ENCODE measurements at regions not wholly inside any gene's neighbourhood (a gene's known extent, or its start where the extent isn't known, plus 50 kb on each side); places are given as distances from the start of the nearest gene placed in this dataset.

DNA sequence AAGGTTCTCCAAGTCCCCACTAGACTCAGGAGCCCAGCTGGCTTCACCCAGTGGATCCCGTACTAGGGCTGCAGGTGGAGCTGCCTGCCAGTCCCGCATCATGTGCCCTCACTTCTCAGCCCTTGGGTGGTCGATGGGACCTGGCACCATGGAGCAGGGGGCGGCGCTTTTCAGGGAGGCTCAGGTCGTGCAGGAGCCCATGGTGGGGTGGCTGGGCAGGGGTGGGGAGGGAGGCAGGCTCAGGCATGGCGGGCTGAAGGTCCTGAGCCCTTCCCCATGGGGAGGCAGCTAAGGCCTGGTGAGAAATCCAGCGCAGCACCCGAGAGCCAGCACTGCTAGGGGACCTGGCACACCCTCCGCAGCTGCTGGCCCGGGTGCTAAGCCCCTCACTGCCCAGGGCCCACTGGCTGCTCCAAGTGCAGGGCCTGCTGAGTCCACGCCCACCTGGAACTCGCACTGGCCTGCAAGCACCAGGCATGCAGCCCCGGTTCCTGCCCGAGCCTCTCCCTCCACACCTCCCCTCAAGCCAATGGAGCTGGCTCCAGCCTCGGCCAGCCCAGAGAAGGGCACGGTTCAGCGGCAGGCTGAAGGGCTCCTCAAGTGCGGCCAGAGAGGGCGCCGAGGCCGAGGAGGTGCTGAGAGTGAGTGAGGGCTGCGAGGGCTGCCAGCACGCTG lies 72.7 kb upstream of the SLIT2 start:
- H3K4me1 ChIP-seq, result no peaks in the 10 kb centered on the region
- H3K36me3 ChIP-seq (ENCODE audit: low read depth, missing control alignments), result no peaks in the 10 kb centered on the region
- H3K27me3 ChIP-seq, result no peaks in the 10 kb centered on the region
- H3K27ac ChIP-seq, result no peak overlapping the region
- 57 to 92% methylated on average over 15 to 19 of the region's 24 CpGs for WGBS, 2 donors
- no peak overlapping the region for H3K4me3 ChIP-seq
- intact Hi-C loops (cut with DNase I; ENCODE audit: low total_unique reads), result no loop called here
- TF ChIP-seq, protein P1, sequence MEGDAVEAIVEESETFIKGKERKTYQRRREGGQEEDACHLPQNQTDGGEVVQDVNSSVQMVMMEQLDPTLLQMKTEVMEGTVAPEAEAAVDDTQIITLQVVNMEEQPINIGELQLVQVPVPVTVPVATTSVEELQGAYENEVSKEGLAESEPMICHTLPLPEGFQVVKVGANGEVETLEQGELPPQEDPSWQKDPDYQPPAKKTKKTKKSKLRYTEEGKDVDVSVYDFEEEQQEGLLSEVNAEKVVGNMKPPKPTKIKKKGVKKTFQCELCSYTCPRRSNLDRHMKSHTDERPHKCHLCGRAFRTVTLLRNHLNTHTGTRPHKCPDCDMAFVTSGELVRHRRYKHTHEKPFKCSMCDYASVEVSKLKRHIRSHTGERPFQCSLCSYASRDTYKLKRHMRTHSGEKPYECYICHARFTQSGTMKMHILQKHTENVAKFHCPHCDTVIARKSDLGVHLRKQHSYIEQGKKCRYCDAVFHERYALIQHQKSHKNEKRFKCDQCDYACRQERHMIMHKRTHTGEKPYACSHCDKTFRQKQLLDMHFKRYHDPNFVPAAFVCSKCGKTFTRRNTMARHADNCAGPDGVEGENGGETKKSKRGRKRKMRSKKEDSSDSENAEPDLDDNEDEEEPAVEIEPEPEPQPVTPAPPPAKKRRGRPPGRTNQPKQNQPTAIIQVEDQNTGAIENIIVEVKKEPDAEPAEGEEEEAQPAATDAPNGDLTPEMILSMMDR (IDR thresholded peaks at IDR 0.05), result no peak
- no peak for TF ChIP-seq POLR2A (IDR thresholded peaks at IDR 0.05)
- DNase-seq, result no peak
- H3K9me3 ChIP-seq, result no peaks in the 10 kb centered on the region

DNA sequence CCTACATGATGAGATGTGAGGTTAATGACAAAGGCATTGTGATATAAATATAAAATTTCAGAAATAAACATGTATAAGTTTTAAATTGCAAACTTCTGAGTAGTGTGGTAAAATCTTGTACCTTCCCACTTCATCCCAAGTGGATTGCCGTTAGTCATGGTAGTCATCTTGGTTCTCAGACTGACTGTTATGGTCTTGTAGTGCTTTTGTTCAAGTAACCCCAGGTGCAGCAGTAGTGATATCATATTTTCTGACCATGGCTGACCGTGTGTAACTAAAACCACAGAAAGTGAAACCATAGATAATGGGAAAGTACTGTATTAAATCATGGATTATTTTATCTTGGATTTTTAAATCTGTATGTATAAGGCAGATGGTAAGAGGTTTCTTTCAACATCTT lies 74.8 kb upstream of the SLIT2 start:
- TF ChIP-seq POLR2A (IDR thresholded peaks at IDR 0.05), result no peak
- TF ChIP-seq, protein P1 (IDR thresholded peaks at IDR 0.05), result no peak
- H3K27me3 ChIP-seq, result no peaks in the 10 kb centered on the region
- no peaks in the 10 kb centered on the region for H3K36me3 ChIP-seq (ENCODE audit: low read depth, missing control alignments)
- no peak overlapping the region for H3K4me3 ChIP-seq
- DNase-seq, result no peak
- intact Hi-C loops (cut with DNase I; ENCODE audit: low total_unique reads), result no loop called here
- H3K9me3 ChIP-seq, result no peaks in the 10 kb centered on the region
- no peaks in the 10 kb centered on the region for H3K4me1 ChIP-seq
- WGBS, 2 donors, result 77 to 84% methylated on average over 2 of the region's 2 CpGs
- H3K27ac ChIP-seq, result no peak overlapping the region

DNA sequence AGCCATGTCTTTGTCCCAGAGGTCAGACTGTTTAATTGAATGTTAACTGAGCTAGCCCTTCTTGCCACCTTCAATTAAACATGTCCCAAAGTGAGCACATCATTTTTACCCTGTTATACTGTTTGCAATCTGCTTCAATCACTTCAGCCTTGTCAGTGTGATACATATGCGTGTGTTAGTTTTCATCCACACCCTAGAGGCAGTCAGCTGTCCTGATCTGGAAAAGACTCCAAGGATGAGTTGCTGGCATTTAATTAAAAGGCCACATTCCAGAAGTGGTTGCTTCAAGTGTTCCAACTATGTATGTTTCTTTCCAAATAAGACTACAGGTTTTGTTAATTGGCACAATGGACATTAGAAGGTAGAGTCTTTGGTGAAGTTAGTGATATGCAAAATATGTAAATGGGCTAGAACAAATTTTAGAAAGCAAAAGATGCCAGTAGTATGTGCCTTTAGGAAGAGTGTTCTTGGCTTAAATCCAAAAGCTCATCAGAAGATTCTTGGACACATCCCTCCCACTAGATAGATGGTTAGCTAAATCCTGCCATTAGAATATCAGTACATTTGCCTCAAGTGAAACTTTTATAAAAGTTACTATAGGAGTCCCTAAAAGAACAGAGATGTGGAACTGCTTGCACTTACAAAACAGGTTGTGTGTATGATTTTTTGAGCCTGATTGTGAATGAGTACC lies 79.5 kb upstream of the SLIT2 start:
- Histone ChIP-seq H3K27ac (no peak overlapping the region), H3K36me3 (ENCODE audit: low read depth, missing control alignments) (no peaks in the 10 kb centered on the region), H3K4me3 (no peak overlapping the region), H3K27me3 (no peaks in the 10 kb centered on the region), H3K4me1 (no peaks in the 10 kb centered on the region), H3K9me3 (no peaks in the 10 kb centered on the region)
- TF ChIP-seq, protein P1 (IDR thresholded peaks at IDR 0.05), result no peak
- no peak for TF ChIP-seq POLR2A (IDR thresholded peaks at IDR 0.05)
- no peak for DNase-seq
- WGBS, 2 donors, result 63 to 73% methylated on average over 1 of the region's 1 CpG
- intact Hi-C loops (cut with DNase I; ENCODE audit: low total_unique reads), result no loop called here

DNA sequence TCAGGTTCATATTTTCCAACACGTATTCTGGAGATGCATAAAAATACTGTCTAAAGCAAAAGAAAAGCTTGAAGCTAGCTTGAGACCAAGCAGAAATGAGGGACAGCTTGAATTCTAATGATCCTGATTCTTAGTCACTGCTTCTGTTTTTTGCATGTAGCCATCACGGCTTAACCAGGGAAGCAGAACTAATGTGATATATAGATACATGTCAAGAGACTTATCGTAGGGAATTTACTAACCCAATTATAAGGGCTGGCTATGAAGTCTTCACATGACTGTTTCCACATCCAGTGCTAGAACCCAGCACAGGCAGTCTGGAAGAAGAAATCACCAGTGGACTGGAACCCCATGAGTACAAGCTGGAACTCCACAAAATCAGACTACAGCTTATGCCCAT lies 85.2 kb upstream of the SLIT2 start:
- WGBS, 2 donors, result 55 to 89% methylated on average over 3 of the region's 3 CpGs
- DNase-seq, result no peak
- no peaks in the 10 kb centered on the region for H3K9me3 ChIP-seq
- no peaks in the 10 kb centered on the region for H3K4me1 ChIP-seq
- no peaks in the 10 kb centered on the region for H3K36me3 ChIP-seq (ENCODE audit: low read depth, missing control alignments)
- H3K27ac ChIP-seq, result no peak overlapping the region
- no peak overlapping the region for H3K4me3 ChIP-seq
- TF ChIP-seq, protein P1 (IDR thresholded peaks at IDR 0.05), result no peak
- no peak for TF ChIP-seq POLR2A (IDR thresholded peaks at IDR 0.05)
- H3K27me3 ChIP-seq, result no peaks in the 10 kb centered on the region
- intact Hi-C loops (cut with DNase I; ENCODE audit: low total_unique reads), result no loop called here

DNA sequence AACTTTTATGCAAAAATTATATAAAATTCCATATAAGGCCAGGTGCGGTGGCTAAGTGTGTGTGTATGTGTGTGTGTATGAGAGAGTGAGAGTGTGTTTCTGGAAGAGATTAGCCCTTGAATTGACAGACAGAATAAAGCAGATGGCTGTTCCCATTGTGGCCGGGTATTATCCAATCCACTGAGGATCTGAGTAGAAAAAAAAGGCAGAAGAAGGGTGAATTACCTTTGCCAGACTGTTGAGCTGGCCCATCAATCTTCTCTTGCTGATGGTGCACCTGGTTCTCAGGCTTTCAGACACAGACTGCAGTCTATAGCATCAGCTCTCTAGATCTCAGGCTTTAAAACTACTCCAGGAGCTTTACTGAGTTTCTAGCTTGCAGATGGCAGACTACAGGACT lies 92.2 kb upstream of the SLIT2 start:
- intact Hi-C loops (cut with DNase I; ENCODE audit: low total_unique reads), result no loop called here
- Histone ChIP-seq H3K27ac (no peak overlapping the region), H3K4me3 (no peak overlapping the region), H3K4me1 (no peaks in the 10 kb centered on the region), H3K27me3 (no peaks in the 10 kb centered on the region), H3K36me3 (ENCODE audit: low read depth, missing control alignments) (no peaks in the 10 kb centered on the region), H3K9me3 (no peaks in the 10 kb centered on the region)
- no peak for TF ChIP-seq POLR2A (IDR thresholded peaks at IDR 0.05)
- TF ChIP-seq, protein P1 (IDR thresholded peaks at IDR 0.05), result no peak
- DNase-seq, result no peak
- WGBS, 2 donors, result 79 to 86% methylated on average over 2 of the region's 2 CpGs

All from testis (tissue), 2 donors.